GM12878 (cell line): ENCODE measurements at regions not wholly inside any gene's neighbourhood (a gene's known extent, or its start where the extent isn't known, plus 50 kb on each side); places are given as distances from the start of the nearest gene placed in this dataset.

Experiments
- ATAC-seq: fragments of 200-7000 bp; cut with Tn5 transposase; 3 replicates; pipeline ENCODE4 v1.9.1; 2020; ENCODE audit warnings: mild to moderate bottlenecking, moderate library complexity
- BruUV-seq: library from RNA; stranded (reverse); fragments of 400-500 nt; replicated peaks from 2 replicates; lab custom pipeline; 2021; lab: Mats Ljungman, UMichigan
- CTCF ChIA-PET: fragments of 300-600 bp; sonication (Branson Sonifier 250); formaldehyde crosslinking; extraction: SDS; loops from one replicate; lab custom pipeline; 2021; ENCODE audit warnings: inconsistent platforms; lab: Yijun Ruan, JAX
- POLR2A ChIA-PET: fragments of 350-600 bp; formaldehyde crosslinking; extraction: SDS; loops from one replicate; lab custom pipeline; 2021; ENCODE audit warnings: inconsistent platforms; lab: Charles Lee
- RAD21 ChIA-PET: fragments of 300-600 bp; sonication (Branson Sonifier 250); formaldehyde crosslinking; loops from one replicate; lab custom pipeline; 2023; ENCODE audit warnings: antibody characterized with exemption; ENCODE audit not compliant: unreplicated experiment; lab: Charles Lee
- SMC1A ChIA-PET: fragments of 300-600 bp; sonication (Branson Sonifier 250); formaldehyde crosslinking; loops from one replicate; lab custom pipeline; 2023; ENCODE audit not compliant: unreplicated experiment, uncharacterized antibody; lab: Charles Lee
- DNase-seq: peaks from one replicate; pipeline ENCODE4 v3.0.0-alpha.2; 2011; ENCODE audit warnings: low read depth, low spot score
- FAIRE-seq: peaks from 3 replicates; lab custom pipeline; 2011; peaks lifted over from hg19 to GRCh38; lab: Jason Lieb, UNC
- H2AFZ ChIP-seq: 2 replicates; pipeline ENCODE4 v1.6.0; 2011; ENCODE audit warnings: low read depth, low read length, control low read depth; ENCODE audit not compliant: control insufficient read depth
- H3K27ac ChIP-seq: 2 replicates; pipeline ENCODE4 v1.5.1; 2011; ENCODE audit warnings: control low read depth; ENCODE audit not compliant: control insufficient read depth, insufficient read depth
- H3K27me3 ChIP-seq, 2 experiments: replicated peaks in 1 of 2; 2 replicates each; pipeline versions ENCODE4 v1.6.0 to v1.6.1; 2011; ENCODE audit warnings: low read length in 1 of 2; ENCODE audit not compliant: control insufficient read depth in 2 of 2, insufficient read depth in 2 of 2
- H3K36me3 ChIP-seq, 2 experiments: 2 replicates each; pipeline ENCODE4 v1.5.1; 2011; ENCODE audit warnings: low read length in 1 of 2; ENCODE audit not compliant: control insufficient read depth in 2 of 2, insufficient read depth in 2 of 2
- H3K4me1 ChIP-seq: 2 replicates; pipeline ENCODE4 v1.6.1; 2011; ENCODE audit warnings: mild to moderate bottlenecking, low read length, moderate library complexity, mixed read lengths; ENCODE audit not compliant: control insufficient read depth, insufficient read depth
- H3K4me2 ChIP-seq: 2 replicates; pipeline ENCODE4 v1.6.0; 2011; ENCODE audit warnings: control low read depth; ENCODE audit not compliant: control insufficient read depth, insufficient read depth
- H3K4me3 ChIP-seq: fragments of 200-600 bp; sonication (generic); 2 replicates; pipeline ENCODE4 v1.5.1; 2016
- H3K79me2 ChIP-seq: 2 replicates; pipeline ENCODE4 v1.6.0; 2011; ENCODE audit warnings: low read length; ENCODE audit not compliant: control insufficient read depth, insufficient read depth
- H3K9ac ChIP-seq: 2 replicates; pipeline ENCODE4 v1.8.0; 2011; ENCODE audit warnings: low read length, control low read depth, mixed read lengths; ENCODE audit not compliant: control insufficient read depth, insufficient read depth
- H3K9me3 ChIP-seq: replicated peaks from 3 replicates; pipeline ENCODE4 v1.5.1; 2011; ENCODE audit warnings: mild to moderate bottlenecking, low read length; ENCODE audit not compliant: control insufficient read depth, insufficient read depth
- H4K20me1 ChIP-seq: 2 replicates; pipeline ENCODE4 v1.6.0; 2011; ENCODE audit not compliant: control insufficient read depth, insufficient read depth
- CBX3 ChIP-seq: fragments of 200-600 bp; sonication (generic); IDR thresholded peaks from 2 replicates; pipeline ENCODE4 v1.6.1; 2016; ENCODE audit warnings: low read depth, borderline replicate concordance
- FOS ChIP-seq: IDR thresholded peaks from 3 replicates; pipeline ENCODE4 v1.6.1; 2011; ENCODE audit warnings: borderline replicate concordance; ENCODE audit not compliant: insufficient read length; ENCODE audit errors: extremely low read depth
- NR2C2 ChIP-seq: IDR thresholded peaks from 2 replicates; pipeline ENCODE4 v1.6.1; 2011; ENCODE audit warnings: borderline replicate concordance, low read depth; ENCODE audit not compliant: control insufficient read depth, insufficient read length
- WGBS: methylation state at CpG from one replicate; pipeline ENCODE4 v1.1.6; 2016; ENCODE audit warnings: low lambda C conversion rate; ENCODE audit not compliant: insufficient replicate concordance, insufficient coverage; ENCODE audit errors: missing lambda C conversion rate; 5-methylcytosine and 5-hydroxymethylcytosine counted together
- in situ Hi-C: fragments of 300-500 bp; cut with MboI; formaldehyde crosslinking; loops from 9 replicates; pipeline ENCODE4 v1.14.3; 2018; ENCODE audit warnings: mixed read lengths
- intact Hi-C: fragments of 100-400 bp; cut with micrococcal nuclease; formaldehyde crosslinking; loops from one replicate; pipeline ENCODE4 v1.14.2; 2022; ENCODE audit not compliant: unreplicated experiment
- TF ChIP-seq, protein P1 (sequence below), 3 experiments: IDR thresholded peaks in 2 of 3; conservative IDR thresholded peaks in 1 of 3; 2 replicates each; pipeline ENCODE4 v1.5.1; 2011; ENCODE audit warnings: low read depth in 3 of 3, low read length in 3 of 3, mild to moderate bottlenecking in 3 of 3, control low read depth in 2 of 3, moderate library complexity in 2 of 3, inconsistent platforms in 1 of 3, mixed read lengths in 1 of 3; ENCODE audit not compliant: control insufficient read depth in 2 of 3, insufficient read depth in 1 of 3; ENCODE audit errors: extremely low read depth in 1 of 3

DNA sequence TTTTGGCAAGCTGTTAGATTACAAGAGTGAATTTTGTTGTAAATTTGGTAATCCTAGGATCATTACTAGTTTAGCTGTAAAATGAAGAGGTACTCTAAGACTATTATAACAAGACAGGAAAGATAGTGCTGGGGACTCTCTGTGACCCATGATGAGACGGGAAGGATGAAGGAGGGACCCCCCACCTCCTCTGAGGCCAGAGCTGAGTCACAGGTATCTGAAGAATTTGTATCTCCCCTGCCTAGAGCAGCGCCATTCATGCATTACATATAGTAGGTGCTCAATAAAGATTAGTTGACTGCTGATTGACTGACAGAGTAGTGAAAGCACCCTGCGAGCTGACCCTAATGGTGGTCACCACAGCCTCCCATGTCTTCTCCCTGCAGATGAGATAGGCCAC is 202.8 kb downstream of the SNX18 start:
- ATAC-seq: no peak
- no peak for FAIRE-seq
- WGBS: 15% methylated on average over 3 of the region's 3 CpGs
- intact Hi-C loops (no loop called here), in situ Hi-C loops (no loop called here)
- BruUV-seq: no TSS peak
- Histone ChIP-seq H3K9me3 (no peaks in the 10 kb centered on the region; the same call in 2 of the 3 replicates), H3K9ac (no peak overlapping the region), H4K20me1 (no peaks in the 10 kb centered on the region), H3K36me3 (no peaks in the 10 kb centered on the region), H3K27me3 (0 out of 4 replicates have a peak, but pooled peaks cover 0 to 2% of the 10 kb centered on the region in 2 experiments), H2AFZ (no peak overlapping the region), H3K27ac (no peak overlapping the region), H3K4me2 (no peak overlapping the region), H3K4me1 (no peaks in the 10 kb centered on the region), H3K4me3 (no peak overlapping the region), H3K79me2 (no peaks in the 10 kb centered on the region)
- TF ChIP-seq CBX3: no peak
- TF ChIP-seq, protein P1, sequence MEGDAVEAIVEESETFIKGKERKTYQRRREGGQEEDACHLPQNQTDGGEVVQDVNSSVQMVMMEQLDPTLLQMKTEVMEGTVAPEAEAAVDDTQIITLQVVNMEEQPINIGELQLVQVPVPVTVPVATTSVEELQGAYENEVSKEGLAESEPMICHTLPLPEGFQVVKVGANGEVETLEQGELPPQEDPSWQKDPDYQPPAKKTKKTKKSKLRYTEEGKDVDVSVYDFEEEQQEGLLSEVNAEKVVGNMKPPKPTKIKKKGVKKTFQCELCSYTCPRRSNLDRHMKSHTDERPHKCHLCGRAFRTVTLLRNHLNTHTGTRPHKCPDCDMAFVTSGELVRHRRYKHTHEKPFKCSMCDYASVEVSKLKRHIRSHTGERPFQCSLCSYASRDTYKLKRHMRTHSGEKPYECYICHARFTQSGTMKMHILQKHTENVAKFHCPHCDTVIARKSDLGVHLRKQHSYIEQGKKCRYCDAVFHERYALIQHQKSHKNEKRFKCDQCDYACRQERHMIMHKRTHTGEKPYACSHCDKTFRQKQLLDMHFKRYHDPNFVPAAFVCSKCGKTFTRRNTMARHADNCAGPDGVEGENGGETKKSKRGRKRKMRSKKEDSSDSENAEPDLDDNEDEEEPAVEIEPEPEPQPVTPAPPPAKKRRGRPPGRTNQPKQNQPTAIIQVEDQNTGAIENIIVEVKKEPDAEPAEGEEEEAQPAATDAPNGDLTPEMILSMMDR (IDR thresholded peaks at IDR 0.05 in 2 of 3, conservative IDR thresholded peaks at IDR 0.05 in 1 of 3; ENCODE audit: control insufficient read depth in 2 of 3, extremely low read depth in 1 of 3, insufficient read depth in 1 of 3, low read depth in 3 of 3, low read length in 3 of 3): no peak
- TF ChIP-seq NR2C2: no peak
- no peak for TF ChIP-seq FOS
- CTCF ChIA-PET: no interaction called here
- SMC1A ChIA-PET: interaction anchor here (1.0 kb wide), 1 partner anchor 23 kb away, joined by 3 read pairs; no protein-coding TSS in a partner anchor
- RAD21 ChIA-PET: no interaction called here
- no peak for DNase-seq
- POLR2A ChIA-PET: no interaction called here
